HCT116 (cell line): ENCODE measurements at regions not wholly inside any gene's neighbourhood (a gene's known extent, or its start where the extent isn't known, plus 50 kb on each side); places are given as distances from the start of the nearest gene placed in this dataset.

Experiments
- ATAC-seq: fragments of 200-7000 bp; cut with Tn5 transposase; 2 replicates; pipeline ENCODE4 v1.9.1; 2020; ENCODE audit warnings: mild to moderate bottlenecking, moderate library complexity
- BruUV-seq: library from RNA; stranded (reverse); fragments of 400-500 nt; replicated peaks from 2 replicates; lab custom pipeline; 2021; lab: Mats Ljungman, UMichigan
- CTCF ChIA-PET: fragments of 300-600 bp; sonication (Branson Sonifier 250); formaldehyde crosslinking; loops from one replicate; lab custom pipeline; 2021; ENCODE audit warnings: antibody characterized with exemption; lab: Charles Lee
- POLR2A ChIA-PET: fragments of 300-600, 350-600 bp; sonication (Branson Sonifier 250); formaldehyde crosslinking; loops from one replicate; lab custom pipeline; 2021; ENCODE audit warnings: antibody characterized with exemption; lab: Charles Lee
- RAD21 ChIA-PET, 2 experiments: fragments of 300-600 bp; sonication (Branson Sonifier 250); formaldehyde crosslinking; loops; one replicate each; lab custom pipeline; 2023; ENCODE audit warnings: low total read pairs in 2 of 2; ENCODE audit not compliant: uncharacterized antibody in 2 of 2, unreplicated experiment in 2 of 2, low non-redundant PET in 1 of 2; lab: Charles Lee
- DNase-seq: peaks from one replicate; pipeline ENCODE4 v3.0.0-alpha.2; 2010; ENCODE audit warnings: low read depth, low spot score
- H2AFZ ChIP-seq: fragments of 200-600 bp; shearing (Covaris generic), sonication (generic); 2 replicates; pipeline ENCODE4 v1.6.1; 2017; ENCODE audit warnings: low read depth, mixed run types, mixed read lengths, antibody characterized with exemption, low read length; ENCODE audit not compliant: poor library complexity, severe bottlenecking
- H3K27ac ChIP-seq: 2 replicates; pipeline ENCODE4 v1.5.1; 2012; ENCODE audit warnings: low read depth, low read length
- H3K27me3 ChIP-seq: fragments of 200-600 bp; sonication (generic); 2 replicates; pipeline ENCODE4 v1.6.1; 2016; ENCODE audit warnings: mixed run types, low read length, mixed read lengths; ENCODE audit not compliant: insufficient read depth
- H3K36me3 ChIP-seq, 2 experiments: fragments of 200-500 bp in 1 of 2; fragments of 200-600 bp in 1 of 2; sonication (Bioruptor generic) in 1 of 2; sonication (generic) in 1 of 2; 2 replicates each; pipeline versions ENCODE4 v1.5.1 to v1.6.1; 2014 to 2016; ENCODE audit warnings: low read length in 2 of 2, inconsistent platforms in 1 of 2, mixed read lengths in 1 of 2, mixed run types in 1 of 2; ENCODE audit not compliant: insufficient read depth in 2 of 2, control insufficient read depth in 1 of 2
- H3K4me1 ChIP-seq, 2 experiments: fragments of 200-600 bp in 1 of 2; sonication (generic) in 1 of 2; 2 replicates each; pipeline versions ENCODE4 v1.5.1 to v1.6.1; 2012 to 2017; ENCODE audit warnings: low read length in 2 of 2, inconsistent platforms in 1 of 2, mild to moderate bottlenecking in 1 of 2, mixed read lengths in 1 of 2, mixed run types in 1 of 2, moderate library complexity in 1 of 2; ENCODE audit not compliant: insufficient read depth in 2 of 2, control insufficient read depth in 1 of 2
- H3K4me2 ChIP-seq: fragments of 200-600 bp; sonication (generic); 2 replicates; pipeline ENCODE4 v1.6.1; 2017; ENCODE audit warnings: mixed run types, low read length, mixed read lengths
- H3K4me3 ChIP-seq, 2 experiments: fragments of 200-600 bp in 1 of 2; sonication (generic) in 1 of 2; replicated peaks in 1 of 2; 2 replicates each; pipeline ENCODE4 v1.5.1; 2011 to 2016; ENCODE audit warnings: low read length in 2 of 2, control low read depth in 1 of 2, low read depth in 1 of 2, mild to moderate bottlenecking in 1 of 2, mixed read lengths in 1 of 2, mixed run types in 1 of 2
- H3K79me2 ChIP-seq: fragments of 200-600 bp; sonication (generic); 2 replicates; pipeline ENCODE4 v1.6.1; 2017; ENCODE audit warnings: mild to moderate bottlenecking, mixed run types, low read length, moderate library complexity, mixed read lengths; ENCODE audit not compliant: insufficient read depth
- H3K9ac ChIP-seq: fragments of 200-600 bp; sonication (generic); 2 replicates; pipeline ENCODE4 v1.6.1; 2016; ENCODE audit warnings: low read length, mixed read lengths
- H3K9me2 ChIP-seq: fragments of 200-600 bp; sonication (generic), shearing (Covaris generic); 2 replicates; pipeline ENCODE4 v1.6.1; 2017; ENCODE audit warnings: mixed run types, mild to moderate bottlenecking, moderate library complexity; ENCODE audit not compliant: insufficient read depth
- H3K9me3 ChIP-seq, 2 experiments: fragments of 200-500 bp in 1 of 2; fragments of 200-600 bp in 1 of 2; sonication (Bioruptor generic) in 1 of 2; sonication (generic) in 1 of 2; 2 replicates each; pipeline ENCODE4 v1.6.1; 2014 to 2017; ENCODE audit warnings: low read length in 2 of 2, mixed read lengths in 2 of 2, inconsistent platforms in 1 of 2, low read depth in 1 of 2, mild to moderate bottlenecking in 1 of 2, mixed run types in 1 of 2, moderate library complexity in 1 of 2; ENCODE audit not compliant: control insufficient read depth in 1 of 2, insufficient read depth in 1 of 2
- H4K20me1 ChIP-seq: fragments of 200-600 bp; sonication (generic), shearing (Covaris generic); 2 replicates; pipeline ENCODE4 v1.6.1; 2017; ENCODE audit warnings: mixed run types, mild to moderate bottlenecking, moderate library complexity; ENCODE audit not compliant: insufficient read depth
- CBX3 ChIP-seq: IDR thresholded peaks from 2 replicates; pipeline ENCODE4 v1.6.1; 2012; ENCODE audit warnings: low read depth
- CEBPB ChIP-seq: IDR thresholded peaks from 2 replicates; pipeline ENCODE4 v1.6.1; 2012; ENCODE audit warnings: low read depth
- EZH2 ChIP-seq: fragments of 200-600 bp; sonication (generic); IDR thresholded peaks from 2 replicates; pipeline ENCODE4 v1.6.1; 2017; ENCODE audit warnings: antibody characterized with exemption, mixed run types
- EZH2phosphoT487 ChIP-seq: fragments of 200-600 bp; IDR thresholded peaks from 2 replicates; pipeline ENCODE4 v1.6.1; 2018; ENCODE audit warnings: antibody characterized with exemption, borderline replicate concordance
- POLR2A ChIP-seq: IDR thresholded peaks from 2 replicates; pipeline ENCODE4 v1.7.0; 2011; ENCODE audit warnings: borderline replicate concordance; ENCODE audit not compliant: insufficient read depth, insufficient read length; ENCODE audit errors: extremely low read depth
- RAD21 ChIP-seq: IDR thresholded peaks from 2 replicates; pipeline ENCODE4 v1.6.1; 2012; ENCODE audit warnings: low read depth, mild to moderate bottlenecking
- SRF ChIP-seq: IDR thresholded peaks from 2 replicates; pipeline ENCODE4 v1.6.1; 2012; ENCODE audit warnings: low read depth
- TCF7L2 ChIP-seq: IDR thresholded peaks from 2 replicates; pipeline ENCODE4 v1.7.0; 2011; ENCODE audit warnings: borderline replicate concordance, inconsistent platforms; ENCODE audit not compliant: insufficient read depth, insufficient read length; ENCODE audit errors: extremely low read depth
- YY1 ChIP-seq: IDR thresholded peaks from 2 replicates; pipeline ENCODE4 v1.6.1; 2011; ENCODE audit warnings: low read length, low read depth, moderate library complexity, mild to moderate bottlenecking; ENCODE audit not compliant: insufficient replicate concordance; ENCODE audit errors: extremely low read depth
- ZBTB33 ChIP-seq: IDR thresholded peaks from 2 replicates; pipeline ENCODE4 v1.6.1; 2011; ENCODE audit warnings: mild to moderate bottlenecking, low read length, moderate library complexity; ENCODE audit not compliant: insufficient replicate concordance; ENCODE audit errors: extremely low read depth
- ZNF274 ChIP-seq: fragments of 200-500 bp; sonication (Bioruptor generic); IDR thresholded peaks from 2 replicates; pipeline ENCODE4 v1.6.1; 2014; ENCODE audit warnings: mild to moderate bottlenecking, low read depth, low read length, inconsistent platforms
- intact Hi-C: fragments of 100-400 bp; cut with micrococcal nuclease; formaldehyde crosslinking; loops from 2 replicates; pipeline ENCODE4 v1.10.0; 2022
- TF ChIP-seq, protein P1 (sequence below), 3 experiments: fragments of 200-600 bp in 1 of 3; sonication (generic) in 1 of 3; IDR thresholded peaks in 2 of 3; conservative IDR thresholded peaks in 1 of 3; 2 replicates each; pipeline ENCODE4 v1.5.1; 2012 to 2017; ENCODE audit warnings: low read depth in 2 of 3, low read length in 2 of 3, antibody characterized with exemption in 1 of 3, borderline replicate concordance in 1 of 3, control low read depth in 1 of 3, mild to moderate bottlenecking in 1 of 3, mixed read lengths in 1 of 3, mixed run types in 1 of 3, moderate library complexity in 1 of 3; ENCODE audit not compliant: insufficient read depth in 1 of 3

- H3K36me3 ChIP-seq: no peaks in the 10 kb centered on the region
- ChIA-PET RAD21 (no interaction called here), POLR2A (no interaction called here), CTCF (no interaction called here)
- no peak overlapping the region for H3K4me2 ChIP-seq
- H3K9me2 ChIP-seq: no peaks in the 10 kb centered on the region
- no peak overlapping the region for H2AFZ ChIP-seq
- ATAC-seq (no peak), DNase-seq (no peak)
- no peaks in the 10 kb centered on the region for H3K9me3 ChIP-seq
- TF ChIP-seq CEBPB (no peak), CBX3 (no peak), POLR2A (no peak), SRF (no peak), RAD21 (no peak), EZH2phosphoT487 (no peak), ZBTB33 (no peak), ZNF274 (no peak), EZH2 (no peak), YY1 (no peak), TCF7L2 (no peak)
- TF ChIP-seq, protein P1, sequence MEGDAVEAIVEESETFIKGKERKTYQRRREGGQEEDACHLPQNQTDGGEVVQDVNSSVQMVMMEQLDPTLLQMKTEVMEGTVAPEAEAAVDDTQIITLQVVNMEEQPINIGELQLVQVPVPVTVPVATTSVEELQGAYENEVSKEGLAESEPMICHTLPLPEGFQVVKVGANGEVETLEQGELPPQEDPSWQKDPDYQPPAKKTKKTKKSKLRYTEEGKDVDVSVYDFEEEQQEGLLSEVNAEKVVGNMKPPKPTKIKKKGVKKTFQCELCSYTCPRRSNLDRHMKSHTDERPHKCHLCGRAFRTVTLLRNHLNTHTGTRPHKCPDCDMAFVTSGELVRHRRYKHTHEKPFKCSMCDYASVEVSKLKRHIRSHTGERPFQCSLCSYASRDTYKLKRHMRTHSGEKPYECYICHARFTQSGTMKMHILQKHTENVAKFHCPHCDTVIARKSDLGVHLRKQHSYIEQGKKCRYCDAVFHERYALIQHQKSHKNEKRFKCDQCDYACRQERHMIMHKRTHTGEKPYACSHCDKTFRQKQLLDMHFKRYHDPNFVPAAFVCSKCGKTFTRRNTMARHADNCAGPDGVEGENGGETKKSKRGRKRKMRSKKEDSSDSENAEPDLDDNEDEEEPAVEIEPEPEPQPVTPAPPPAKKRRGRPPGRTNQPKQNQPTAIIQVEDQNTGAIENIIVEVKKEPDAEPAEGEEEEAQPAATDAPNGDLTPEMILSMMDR (IDR thresholded peaks at IDR 0.05 in 2 of 3, conservative IDR thresholded peaks at IDR 0.05 in 1 of 3; ENCODE audit: borderline replicate concordance in 1 of 3, insufficient read depth in 1 of 3, low read depth in 2 of 3, low read length in 2 of 3): no peak
- H3K9ac ChIP-seq: no peak overlapping the region
- H3K4me1 ChIP-seq: no peaks in the 10 kb centered on the region
- H3K27me3 ChIP-seq: no peaks in the 10 kb centered on the region
- intact Hi-C loops: no loop called here
- no peak overlapping the region for H3K27ac ChIP-seq
- no peaks in the 10 kb centered on the region for H3K79me2 ChIP-seq
- BruUV-seq: no TSS peak
- H3K4me3 ChIP-seq: no peak overlapping the region
- no peaks in the 10 kb centered on the region for H4K20me1 ChIP-seq
Measured at GRCh38 chr3:103365467-103365866, 930.7 kb downstream of the ZPLD1 start.
